ENCODE measurements at regions not wholly inside any gene's neighbourhood (a gene's known extent, or its start where the extent isn't known, plus 50 kb on each side); places are given as distances from the start of the nearest gene placed in this dataset.

DNA sequence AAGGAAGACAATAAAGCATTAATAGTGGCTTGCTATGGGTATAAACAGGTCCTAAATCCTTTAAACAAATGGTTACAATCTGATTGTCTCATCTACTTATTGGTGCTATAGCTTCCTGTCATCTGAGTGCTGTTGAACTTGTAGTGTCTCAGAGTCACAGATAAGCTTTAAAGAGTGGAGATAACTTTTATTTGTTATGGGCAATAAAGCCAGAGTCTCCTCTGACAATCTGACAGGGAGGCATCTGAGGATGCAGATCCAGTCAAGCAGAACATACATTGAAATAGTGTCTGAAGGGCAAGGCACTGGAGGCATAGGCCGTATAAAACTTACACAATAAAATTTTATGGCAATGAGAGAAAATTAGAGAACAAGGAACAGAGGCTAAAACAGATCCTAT is 1132.4 kb upstream of the CDH2 start:
- Mint-ChIP-seq H3K9me3 (no peaks in the 10 kb centered on the region), H3K4me3 (no peak overlapping the region), H3K27me3 (no peaks in the 10 kb centered on the region), H3K36me3 (no peaks in the 10 kb centered on the region), H3K4me1 (no peaks in the 10 kb centered on the region), H3K27ac (no peak overlapping the region)
- ATAC-seq = no peak

DNA sequence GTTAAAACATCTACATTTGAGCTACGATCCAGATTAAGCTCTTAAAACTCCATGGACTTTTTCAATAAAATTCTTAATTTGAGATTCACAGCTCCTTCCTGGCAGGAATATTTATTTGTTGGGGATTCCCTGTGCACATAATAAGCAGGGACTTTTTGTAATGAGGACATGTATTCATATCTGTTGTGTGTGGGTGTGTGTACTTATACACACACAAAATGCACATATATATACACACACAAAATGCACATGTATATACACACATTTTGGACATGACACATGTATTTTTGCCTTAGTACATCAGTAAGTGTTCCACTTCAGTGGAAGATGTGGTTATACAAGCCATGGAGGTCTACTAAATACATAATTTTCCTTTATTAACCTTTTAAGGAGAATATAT is 1131.1 kb upstream of the CDH2 start:
- H3K27ac Mint-ChIP-seq = no peak overlapping the region
- H3K4me3 Mint-ChIP-seq = no peak overlapping the region
- no peaks in the 10 kb centered on the region for H3K36me3 Mint-ChIP-seq
- ATAC-seq = no peak
- no peaks in the 10 kb centered on the region for H3K9me3 Mint-ChIP-seq
- no peaks in the 10 kb centered on the region for H3K27me3 Mint-ChIP-seq
- no peaks in the 10 kb centered on the region for H3K4me1 Mint-ChIP-seq

DNA sequence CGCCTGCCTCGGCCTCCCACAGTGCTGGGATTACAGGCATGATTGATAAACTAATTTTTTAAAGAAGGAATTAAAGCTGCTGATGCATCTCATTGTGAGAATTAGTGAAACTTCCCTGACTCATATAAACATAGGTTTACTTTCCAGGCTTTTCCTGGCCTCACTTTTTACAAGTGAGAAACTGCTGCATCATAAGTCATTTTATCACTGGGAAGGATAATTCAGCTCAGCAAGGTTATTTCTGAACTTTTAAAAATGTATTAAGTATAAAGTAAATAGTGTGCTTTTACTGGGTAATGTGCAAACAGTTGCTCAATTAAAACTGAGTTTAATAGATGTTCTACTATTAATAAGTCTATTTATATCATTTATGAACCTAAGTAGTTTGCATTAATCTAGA is 1130.3 kb upstream of the CDH2 start:
- Mint-ChIP-seq H3K27ac (no peak overlapping the region), H3K27me3 (no peaks in the 10 kb centered on the region), H3K4me3 (no peak overlapping the region), H3K4me1 (no peaks in the 10 kb centered on the region), H3K36me3 (no peaks in the 10 kb centered on the region), H3K9me3 (no peaks in the 10 kb centered on the region)
- no peak for ATAC-seq

DNA sequence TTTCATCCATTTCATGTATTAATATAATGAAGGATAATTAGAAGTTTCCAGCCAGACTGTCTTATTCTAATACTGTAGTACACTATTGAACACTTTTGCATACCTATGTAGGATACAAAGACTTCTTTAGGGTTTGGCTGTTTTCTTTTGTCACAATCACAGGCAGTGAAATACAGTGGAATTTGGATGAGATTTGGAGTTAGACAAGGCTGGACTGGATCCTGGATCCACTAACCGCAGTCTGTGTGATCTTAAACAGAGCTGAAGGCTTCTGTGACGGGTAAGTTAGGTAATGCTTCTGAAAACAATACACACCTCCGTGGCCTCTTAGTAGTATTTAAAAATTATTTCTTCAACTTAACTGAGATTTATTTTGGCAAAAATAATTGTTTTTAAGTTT is 1128.6 kb upstream of the CDH2 start:
- Mint-ChIP-seq H3K27me3 (no peaks in the 10 kb centered on the region), H3K4me1 (no peaks in the 10 kb centered on the region), H3K27ac (no peak overlapping the region), H3K4me3 (no peak overlapping the region), H3K36me3 (no peaks in the 10 kb centered on the region), H3K9me3 (no peaks in the 10 kb centered on the region)
- ATAC-seq = no peak

DNA sequence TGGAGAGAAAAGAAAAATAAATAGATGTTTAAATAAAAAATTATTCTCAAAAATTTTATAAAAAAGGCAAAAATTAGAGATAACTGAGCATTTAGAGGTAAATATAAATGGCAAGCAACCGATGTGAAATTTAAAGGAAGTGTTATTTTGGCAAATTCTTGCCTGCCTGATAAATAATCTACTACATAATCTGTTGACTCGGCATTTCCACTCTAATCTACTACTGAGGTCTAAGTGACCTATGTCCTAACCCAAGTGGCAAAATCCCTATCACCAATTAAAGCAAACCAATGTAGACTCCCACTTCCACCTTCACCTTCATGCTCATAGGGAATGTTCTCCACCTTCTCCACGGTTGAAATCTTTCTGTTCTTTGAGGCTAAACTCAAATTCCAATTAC is 1124.1 kb upstream of the CDH2 start:
- no peaks in the 10 kb centered on the region for H3K27me3 Mint-ChIP-seq
- H3K4me3 Mint-ChIP-seq = no peak overlapping the region
- H3K27ac Mint-ChIP-seq = no peak overlapping the region
- H3K4me1 Mint-ChIP-seq = no peaks in the 10 kb centered on the region
- ATAC-seq = no peak
- peaks cover 4% of the 10 kb centered on the region for H3K9me3 Mint-ChIP-seq
- H3K36me3 Mint-ChIP-seq = no peaks in the 10 kb centered on the region

DNA sequence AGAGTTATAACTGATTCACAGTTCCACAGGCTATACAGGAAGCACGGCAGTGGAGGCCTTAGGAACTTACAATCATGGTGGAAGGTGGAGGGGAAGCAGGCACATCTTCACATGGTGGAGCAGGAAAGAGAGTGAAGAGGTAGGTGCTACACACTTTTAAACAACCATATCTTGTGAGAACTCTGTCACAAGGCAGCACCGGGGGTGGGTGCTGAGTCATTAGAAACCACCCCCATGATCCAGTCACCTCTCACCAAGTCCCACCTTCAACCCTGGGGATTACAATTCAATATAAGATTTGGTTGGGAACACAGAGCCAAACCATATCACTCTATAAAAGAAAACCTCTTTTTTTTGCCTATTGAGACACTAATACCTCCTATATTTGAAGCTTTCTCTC is 1108.5 kb upstream of the CDH2 start:
- Mint-ChIP-seq H3K27ac (no peak overlapping the region), H3K36me3 (no peaks in the 10 kb centered on the region), H3K27me3 (no peaks in the 10 kb centered on the region), H3K9me3 (peaks cover 11% of the 10 kb centered on the region), H3K4me1 (no peaks in the 10 kb centered on the region), H3K4me3 (no peak overlapping the region)
- no peak for ATAC-seq

DNA sequence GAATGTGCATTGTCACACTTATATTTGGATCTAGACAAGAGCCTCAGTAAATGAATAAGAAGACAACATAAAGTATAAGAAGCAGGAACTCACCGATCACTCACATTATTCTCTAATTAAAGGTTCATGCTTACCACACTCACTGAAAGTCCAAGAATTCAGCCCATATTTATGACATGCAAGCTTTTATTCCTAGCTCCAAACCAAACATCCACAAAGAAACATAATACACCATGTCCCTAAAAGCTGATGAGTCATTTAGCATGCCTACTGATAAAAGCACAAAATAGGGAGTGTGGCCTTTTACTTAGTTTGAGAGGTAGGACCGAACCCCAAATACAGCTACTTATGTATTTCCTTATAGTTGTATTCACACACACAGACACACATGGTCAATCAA is 1094.6 kb upstream of the CDH2 start:
- H3K27me3 Mint-ChIP-seq = no peaks in the 10 kb centered on the region
- peaks cover 4% of the 10 kb centered on the region for H3K9me3 Mint-ChIP-seq
- H3K27ac Mint-ChIP-seq = no peak overlapping the region
- no peak overlapping the region for H3K4me3 Mint-ChIP-seq
- no peaks in the 10 kb centered on the region for H3K4me1 Mint-ChIP-seq
- no peak for ATAC-seq
- H3K36me3 Mint-ChIP-seq = no peaks in the 10 kb centered on the region

DNA sequence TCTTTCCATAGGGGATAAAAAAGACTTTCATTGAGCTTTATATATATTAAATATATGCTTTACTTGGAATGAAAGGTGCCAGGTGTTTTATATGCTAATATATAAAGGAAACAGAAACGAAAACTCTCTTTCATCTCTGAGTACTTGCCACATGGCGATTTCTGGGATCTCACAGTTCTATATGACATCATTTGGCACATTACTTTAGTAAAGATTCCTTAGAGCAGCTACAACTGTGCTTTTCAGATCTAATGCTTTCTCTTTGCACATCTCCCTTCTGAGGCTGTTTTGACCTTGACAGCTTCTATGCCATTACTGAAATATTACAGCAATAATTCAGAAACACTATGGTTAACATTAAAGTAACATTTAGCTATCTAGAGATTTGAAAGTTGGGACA is 1082.9 kb upstream of the CDH2 start:
- no peak overlapping the region for H3K4me3 Mint-ChIP-seq

DNA sequence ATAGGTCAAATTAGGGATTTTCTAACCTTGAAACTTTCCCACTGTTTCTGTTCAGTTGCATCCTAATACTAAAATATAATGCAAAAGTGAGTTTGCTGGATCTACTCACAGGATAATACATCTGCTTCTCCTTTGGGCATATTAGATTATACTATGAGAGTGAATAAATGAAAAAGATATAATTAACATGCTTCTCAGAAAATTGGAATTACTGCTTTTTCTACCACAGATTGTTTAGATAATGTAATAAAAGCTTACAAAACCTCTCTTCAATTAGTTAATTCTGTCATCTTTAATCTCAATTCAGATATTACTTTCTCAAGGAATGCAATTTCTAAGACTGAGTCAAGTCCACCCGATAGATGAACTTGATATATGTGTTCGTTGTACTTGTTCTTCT is 1077.2 kb upstream of the CDH2 start:
- Mint-ChIP-seq H3K9me3 (peaks cover 7% of the 10 kb centered on the region), H3K27ac (no peak overlapping the region), H3K4me1 (no peaks in the 10 kb centered on the region), H3K27me3 (no peaks in the 10 kb centered on the region), H3K36me3 (no peaks in the 10 kb centered on the region), H3K4me3 (no peak overlapping the region)
- no peak for ATAC-seq

More for the DNA sequence above, 1082.9 kb upstream of the CDH2 start:
- no peaks in the 10 kb centered on the region for H3K27me3 Mint-ChIP-seq
- no peaks in the 10 kb centered on the region for H3K36me3 Mint-ChIP-seq
- no peak overlapping the region for H3K27ac Mint-ChIP-seq
- no peaks in the 10 kb centered on the region for H3K4me1 Mint-ChIP-seq
- ATAC-seq = no peak
- H3K9me3 Mint-ChIP-seq = peaks cover 16% of the 10 kb centered on the region

DNA sequence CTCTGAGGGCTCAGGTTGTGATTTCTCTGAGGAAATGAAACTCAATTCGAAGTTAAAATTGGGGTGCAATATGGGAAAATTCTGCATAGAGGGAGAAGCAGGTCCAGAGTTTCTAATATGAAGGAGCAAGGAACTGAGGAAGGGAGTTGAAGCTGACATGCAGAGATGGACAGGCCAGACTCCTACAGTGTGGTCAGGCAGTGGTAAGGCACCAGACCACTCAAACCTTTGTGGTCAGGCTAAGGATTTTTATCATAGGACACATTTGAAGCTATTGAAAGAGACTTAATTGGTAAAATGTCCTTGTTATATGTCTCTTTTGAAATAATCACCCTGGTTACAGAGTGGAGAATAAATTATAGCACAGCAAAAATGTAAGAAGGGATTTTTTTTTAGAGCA is 1074.8 kb upstream of the CDH2 start:
- Mint-ChIP-seq H3K4me1 (no peaks in the 10 kb centered on the region), H3K9me3 (peaks cover 10% of the 10 kb centered on the region), H3K4me3 (no peak overlapping the region), H3K36me3 (no peaks in the 10 kb centered on the region), H3K27me3 (no peaks in the 10 kb centered on the region), H3K27ac (no peak overlapping the region)
- no peak for ATAC-seq

DNA sequence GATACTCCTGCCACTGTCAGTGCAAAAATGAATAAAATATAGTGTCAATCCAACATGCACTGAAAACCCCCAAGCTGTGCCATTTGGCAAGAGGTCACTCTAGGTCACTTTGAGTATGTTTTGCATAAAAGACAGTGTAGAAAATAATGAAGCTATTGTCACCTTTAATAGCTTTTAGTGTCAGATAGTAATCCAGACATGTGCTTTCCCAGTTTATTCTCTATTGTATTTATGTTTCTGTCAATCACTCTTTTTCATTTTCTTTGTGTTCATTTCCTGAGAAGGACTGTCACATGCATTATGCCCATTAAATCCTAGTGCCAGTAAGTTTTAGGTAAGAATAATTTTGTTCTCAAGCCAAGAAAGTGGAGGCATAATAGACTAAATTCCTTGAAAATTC is 1073.9 kb upstream of the CDH2 start:
- Mint-ChIP-seq H3K27me3 (no peaks in the 10 kb centered on the region), H3K4me3 (no peak overlapping the region), H3K27ac (no peak overlapping the region), H3K36me3 (no peaks in the 10 kb centered on the region), H3K9me3 (peaks cover 8% of the 10 kb centered on the region), H3K4me1 (no peaks in the 10 kb centered on the region)
- ATAC-seq = no peak

DNA sequence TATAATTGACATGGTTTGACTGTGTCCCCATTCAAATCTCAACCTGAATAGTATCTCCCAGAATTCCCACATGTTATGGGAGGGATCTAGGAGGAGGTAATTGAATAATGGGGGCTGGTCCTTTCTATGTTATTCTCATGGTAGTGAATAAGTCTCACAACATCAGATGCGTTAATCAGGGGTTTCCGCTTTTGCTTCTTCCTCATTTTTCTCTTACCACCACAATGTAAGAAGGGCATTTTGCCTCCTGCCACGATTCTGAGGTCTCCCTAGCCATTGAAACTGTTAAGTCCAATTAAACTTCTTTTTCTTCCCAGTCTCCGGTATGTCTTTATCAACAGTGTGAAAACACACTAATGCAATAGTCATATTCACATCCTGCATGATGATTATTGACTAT is 1073.3 kb upstream of the CDH2 start:
- H3K4me1 Mint-ChIP-seq = no peaks in the 10 kb centered on the region

DNA sequence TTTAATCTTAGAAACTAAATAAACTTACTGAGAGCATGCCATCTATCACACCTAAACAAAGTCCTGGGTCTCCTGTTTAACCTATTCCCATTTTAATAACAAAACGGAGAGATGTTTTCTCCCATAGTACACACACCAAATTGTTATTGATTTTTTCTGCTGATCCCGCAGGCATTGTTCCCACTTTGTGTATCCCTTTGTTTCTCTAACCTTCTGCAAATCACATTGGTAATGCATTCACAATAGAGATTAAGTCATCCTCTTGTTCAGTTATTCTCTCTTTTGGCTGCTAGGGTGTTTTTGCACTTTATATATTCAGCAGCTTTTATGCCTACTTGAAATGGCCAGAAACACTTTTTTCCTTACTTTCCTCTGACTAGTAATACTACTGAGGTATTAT is 1071.9 kb upstream of the CDH2 start:
- H3K36me3 Mint-ChIP-seq = no peaks in the 10 kb centered on the region
- no peak for ATAC-seq

More for the DNA sequence above, 1073.3 kb upstream of the CDH2 start:
- Mint-ChIP-seq H3K9me3 (peaks cover 8% of the 10 kb centered on the region), H3K36me3 (no peaks in the 10 kb centered on the region), H3K27ac (no peak overlapping the region), H3K4me3 (no peak overlapping the region), H3K27me3 (no peaks in the 10 kb centered on the region)
- ATAC-seq = no peak

DNA sequence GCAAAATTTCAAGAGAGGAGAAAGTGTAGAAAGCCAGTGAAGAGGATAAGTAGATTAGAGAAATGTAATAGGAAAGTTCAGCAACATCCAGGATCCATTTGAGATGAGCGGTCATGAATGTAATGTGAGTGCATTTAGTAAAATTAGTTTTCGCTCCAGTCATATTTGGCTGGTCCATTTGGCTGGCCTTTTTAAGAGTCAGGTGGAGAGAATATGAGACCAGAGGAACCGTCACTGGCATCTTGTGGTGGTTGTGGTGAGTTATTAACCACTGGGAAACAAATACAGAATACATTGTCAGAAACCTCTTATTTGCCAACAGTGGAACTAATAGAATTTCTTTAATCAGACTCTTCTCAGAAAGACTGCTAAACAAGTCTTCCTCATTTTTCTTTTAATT is 1064.3 kb upstream of the CDH2 start:
- Mint-ChIP-seq H3K4me1 (no peaks in the 10 kb centered on the region), H3K27me3 (no peaks in the 10 kb centered on the region), H3K36me3 (no peaks in the 10 kb centered on the region), H3K27ac (no peak overlapping the region), H3K4me3 (no peak overlapping the region), H3K9me3 (peaks cover 6% of the 10 kb centered on the region)
- ATAC-seq = no peak

More for the DNA sequence above, 1071.9 kb upstream of the CDH2 start:
- peaks cover 8% of the 10 kb centered on the region for H3K9me3 Mint-ChIP-seq
- no peaks in the 10 kb centered on the region for H3K27me3 Mint-ChIP-seq
- no peak overlapping the region for H3K27ac Mint-ChIP-seq
- no peaks in the 10 kb centered on the region for H3K4me1 Mint-ChIP-seq
- no peak overlapping the region for H3K4me3 Mint-ChIP-seq

DNA sequence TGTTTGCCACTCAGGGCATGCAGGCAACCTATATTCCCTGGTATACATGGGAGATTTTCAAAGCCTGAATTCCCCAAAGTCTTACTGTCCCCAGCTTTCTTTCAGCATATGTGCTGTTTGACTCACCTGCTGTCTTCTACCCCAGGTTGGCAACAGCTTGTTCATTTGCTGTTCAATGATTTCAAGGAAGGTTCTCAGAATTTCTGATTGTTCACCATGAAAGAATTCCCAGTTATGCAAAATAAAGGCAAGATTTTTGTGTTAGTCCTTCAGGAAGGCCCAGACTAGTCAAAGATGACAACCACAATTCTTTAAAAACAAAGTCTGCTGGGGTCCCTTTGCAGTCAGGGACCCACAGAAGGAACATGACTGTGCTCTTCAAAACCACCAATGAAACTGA is 1057.8 kb upstream of the CDH2 start:
- no peaks in the 10 kb centered on the region for H3K4me1 Mint-ChIP-seq
- no peaks in the 10 kb centered on the region for H3K36me3 Mint-ChIP-seq
- H3K27me3 Mint-ChIP-seq = no peaks in the 10 kb centered on the region
- no peak overlapping the region for H3K4me3 Mint-ChIP-seq
- H3K27ac Mint-ChIP-seq = no peak overlapping the region
- no peak for ATAC-seq
- peaks cover 14% of the 10 kb centered on the region for H3K9me3 Mint-ChIP-seq

DNA sequence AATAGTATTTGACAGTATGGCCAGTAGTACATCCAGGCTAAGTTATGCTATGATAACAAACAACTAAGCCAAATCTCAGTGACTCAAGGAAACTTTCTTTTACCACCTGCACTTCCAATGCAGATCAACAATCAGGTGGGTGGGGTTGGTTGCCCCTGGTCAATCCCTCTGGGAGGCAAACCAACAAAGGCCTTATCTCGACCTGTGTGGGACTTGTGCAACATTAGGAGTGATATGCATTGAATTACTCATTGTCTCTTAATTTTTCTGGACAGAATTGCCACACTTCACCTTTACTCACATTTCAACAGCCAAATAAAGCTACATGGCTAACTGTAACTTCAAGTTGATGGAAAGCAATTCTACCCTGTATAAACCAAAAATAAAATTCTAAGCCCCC is 1049.3 kb upstream of the CDH2 start:
- Mint-ChIP-seq H3K4me3 (no peak overlapping the region), H3K36me3 (no peaks in the 10 kb centered on the region), H3K9me3 (peaks cover 10% of the 10 kb centered on the region), H3K27me3 (no peaks in the 10 kb centered on the region), H3K4me1 (no peaks in the 10 kb centered on the region), H3K27ac (no peak overlapping the region)
- no peak for ATAC-seq

DNA sequence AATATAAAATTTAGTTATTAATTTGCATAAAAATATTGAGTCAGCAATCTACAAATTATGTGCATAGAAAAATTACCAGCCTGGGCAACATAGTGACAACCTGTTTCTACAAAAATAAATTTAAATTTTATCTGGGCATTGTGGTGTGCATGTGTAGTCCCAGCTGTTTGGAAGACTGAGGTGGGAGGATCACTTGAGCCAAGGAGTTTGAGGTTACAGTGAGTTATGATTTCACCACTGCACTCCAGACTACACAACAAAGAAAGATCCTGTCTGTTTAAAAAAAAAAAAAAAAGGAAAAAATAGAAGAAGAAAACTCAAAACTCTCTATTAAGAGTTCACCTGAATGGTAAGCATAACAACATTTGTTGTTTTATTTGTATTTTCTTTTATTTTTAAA is 1048.4 kb upstream of the CDH2 start:
- H3K4me1 Mint-ChIP-seq = no peaks in the 10 kb centered on the region
- no peak for ATAC-seq
- H3K27me3 Mint-ChIP-seq = no peaks in the 10 kb centered on the region
- no peak overlapping the region for H3K27ac Mint-ChIP-seq
- H3K36me3 Mint-ChIP-seq = no peaks in the 10 kb centered on the region
- peaks cover 6% of the 10 kb centered on the region for H3K9me3 Mint-ChIP-seq
- no peak overlapping the region for H3K4me3 Mint-ChIP-seq
